Activated CD8-positive, alpha-beta T cell treated with anti-CD3 and anti-CD28 coated beads for 36 hours (primary cell): ENCODE measurements at regions not wholly inside any gene's neighbourhood (a gene's known extent, or its start where the extent isn't known, plus 50 kb on each side); places are given as distances from the start of the nearest gene placed in this dataset.

ENCODE experiments used
- ATAC-seq: fragments of 200-7000 bp; cut with Tn5 transposase; one replicate; pipeline ENCODE4 v1.10.0; 2021; ENCODE audit warnings: mild to moderate bottlenecking, moderate library complexity
- CTCF ChIA-PET: fragments of 350-600 bp; sonication (Branson Sonifier 250); formaldehyde crosslinking; loops from one replicate; lab custom pipeline; 2021; ENCODE audit warnings: antibody characterized with exemption; lab: Charles Lee
- POLR2A ChIA-PET: fragments of 350-600 bp; sonication (Branson Sonifier 250); formaldehyde crosslinking; loops from one replicate; lab custom pipeline; 2021; ENCODE audit warnings: antibody characterized with exemption; lab: Charles Lee
- DNase-seq: peaks from one replicate; pipeline ENCODE4 v3.0.0-alpha.2; 2020
- H3K27ac Mint-ChIP-seq: one replicate; pipeline ENCODE4 v1.8.0; 2021; ENCODE audit warnings: mild to moderate bottlenecking, mixed read lengths
- H3K27me3 Mint-ChIP-seq: one replicate; pipeline ENCODE4 v1.8.0; 2021; ENCODE audit warnings: mixed read lengths
- H3K36me3 Mint-ChIP-seq: one replicate; pipeline ENCODE4 v1.8.0; 2021; ENCODE audit warnings: low read depth, mixed read lengths
- H3K4me1 Mint-ChIP-seq: one replicate; pipeline ENCODE4 v1.8.0; 2021; ENCODE audit warnings: low read depth, mixed read lengths
- H3K4me3 Mint-ChIP-seq: one replicate; pipeline ENCODE4 v1.8.0; 2021; ENCODE audit warnings: mild to moderate bottlenecking, moderate library complexity, mixed read lengths
- H3K9me3 Mint-ChIP-seq: one replicate; pipeline ENCODE4 v1.8.0; 2021; ENCODE audit warnings: mixed read lengths
- CTCF ChIP-seq: fragments of 200-600 bp; IDR thresholded peaks from one replicate; pipeline ENCODE4 v1.8.0; 2022; ENCODE audit warnings: antibody characterized with exemption, mild to moderate bottlenecking
- intact Hi-C: fragments of 100-400 bp; cut with micrococcal nuclease; formaldehyde crosslinking; loops from one replicate; pipeline ENCODE4 v1.10.0; 2022

DNA sequence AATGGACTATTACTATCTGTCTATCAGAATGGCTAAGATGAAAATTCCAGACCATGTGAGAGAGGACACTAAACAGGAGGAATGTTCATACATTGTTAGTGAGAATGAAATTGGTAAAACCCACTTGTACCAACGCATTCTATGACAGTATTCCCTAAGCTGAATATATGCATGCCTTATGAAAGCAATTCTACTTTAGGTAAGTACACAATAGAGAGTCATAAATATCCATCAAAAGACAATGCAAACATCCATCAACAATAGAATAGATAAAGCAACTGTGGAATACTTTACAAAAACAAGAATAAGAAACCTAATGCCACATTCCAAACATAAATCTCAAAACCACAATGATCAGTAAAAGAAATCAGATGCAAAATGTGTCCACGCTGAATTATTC lies 529.3 kb downstream of the ANKRD50 start:
- TF ChIP-seq CTCF = no peak
- Mint-ChIP-seq H3K4me1 (no peaks in the 10 kb centered on the region), H3K9me3 (peaks cover 2% of the 10 kb centered on the region), H3K4me3 (no peak overlapping the region), H3K36me3 (no peaks in the 10 kb centered on the region), H3K27ac (no peak overlapping the region), H3K27me3 (peaks cover 1% of the 10 kb centered on the region)
- no peak for ATAC-seq
- intact Hi-C loops = no loop called here
- no peak for DNase-seq
- ChIA-PET CTCF (no interaction called here), POLR2A (no interaction called here)

DNA sequence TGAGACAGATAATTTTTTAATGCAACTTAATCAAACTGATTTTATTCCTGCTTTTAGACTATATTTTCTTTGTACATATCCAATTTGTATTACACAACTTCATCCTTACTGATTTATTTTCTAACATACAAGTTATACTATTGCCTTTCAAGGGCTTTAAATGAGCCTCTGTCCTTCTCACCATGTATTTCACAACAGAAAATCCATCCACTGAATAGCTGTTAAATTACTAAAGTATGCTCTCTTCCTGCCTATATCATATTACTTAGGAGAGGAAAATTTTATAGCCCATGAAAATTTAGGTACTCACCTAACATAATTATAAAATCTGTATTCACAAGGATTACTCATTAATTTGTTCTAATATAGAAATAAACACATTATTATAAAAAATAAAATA lies 528.6 kb downstream of the ANKRD50 start:
- no peak for ATAC-seq
- intact Hi-C loops = no loop called here
- H3K4me1 Mint-ChIP-seq = no peaks in the 10 kb centered on the region
- peaks cover 2% of the 10 kb centered on the region for H3K9me3 Mint-ChIP-seq
- H3K27me3 Mint-ChIP-seq = peaks cover 1% of the 10 kb centered on the region
- no peak overlapping the region for H3K27ac Mint-ChIP-seq
- no peak overlapping the region for H3K4me3 Mint-ChIP-seq
- no peak for TF ChIP-seq CTCF
- no peak for DNase-seq
- ChIA-PET CTCF (no interaction called here), POLR2A (no interaction called here)
- no peaks in the 10 kb centered on the region for H3K36me3 Mint-ChIP-seq

- Mint-ChIP-seq H3K27ac (no peak overlapping the region), H3K4me1 (no peaks in the 10 kb centered on the region), H3K36me3 (no peaks in the 10 kb centered on the region), H3K9me3 (peaks cover 2% of the 10 kb centered on the region), H3K4me3 (no peak overlapping the region), H3K27me3 (peaks cover 1% of the 10 kb centered on the region)
- no peak for TF ChIP-seq CTCF
- intact Hi-C loops = no loop called here
- DNase-seq (no peak), ATAC-seq (no peak)
- POLR2A ChIA-PET = no interaction called here
- CTCF ChIA-PET = no interaction called here
Observed at GRCh38 chr4:124184792-124185191, 527.7 kb downstream of the ANKRD50 start.

- no peak for TF ChIP-seq CTCF
- DNase-seq (no peak), ATAC-seq (no peak)
- ChIA-PET POLR2A (no interaction called here), CTCF (interaction anchor here (1.0 kb wide), 1 partner anchor 9 kb away, joined by 3 read pairs; no protein-coding TSS in a partner anchor)
- H3K9me3 Mint-ChIP-seq = peaks cover 6% of the 10 kb centered on the region
- H3K4me3 Mint-ChIP-seq = no peak overlapping the region
- H3K27me3 Mint-ChIP-seq = no peaks in the 10 kb centered on the region
- H3K4me1 Mint-ChIP-seq = no peaks in the 10 kb centered on the region
- H3K27ac Mint-ChIP-seq = no peak overlapping the region
- intact Hi-C loops = no loop called here
- H3K36me3 Mint-ChIP-seq = no peaks in the 10 kb centered on the region
Observed at GRCh38 chr4:124188595-124188994, 523.9 kb downstream of the ANKRD50 start.

DNA sequence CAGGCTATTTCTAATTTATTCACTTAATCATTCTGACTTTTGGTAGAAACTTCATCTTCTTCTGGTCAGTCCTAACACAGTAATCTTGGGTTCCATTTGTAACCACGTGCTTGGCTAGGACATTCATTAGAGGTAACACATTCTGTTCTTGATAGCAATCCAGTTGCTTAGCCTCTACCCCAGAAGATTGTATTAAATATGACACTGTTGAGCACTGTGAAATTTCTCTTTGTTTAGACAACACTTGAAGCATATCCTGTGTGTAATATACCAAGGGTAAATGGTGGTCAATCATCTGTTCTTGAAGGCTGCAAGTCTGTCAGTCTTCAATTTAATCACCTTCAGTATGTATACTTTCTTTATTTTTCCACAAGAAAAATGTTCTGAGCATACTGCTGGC lies 523.0 kb downstream of the ANKRD50 start:
- no peak for DNase-seq
- H3K36me3 Mint-ChIP-seq = no peaks in the 10 kb centered on the region
- peaks cover 6% of the 10 kb centered on the region for H3K9me3 Mint-ChIP-seq
- H3K27ac Mint-ChIP-seq = no peak overlapping the region
- ChIA-PET CTCF (no interaction called here), POLR2A (no interaction called here)
- no peak for TF ChIP-seq CTCF
- H3K27me3 Mint-ChIP-seq = no peaks in the 10 kb centered on the region
- no peaks in the 10 kb centered on the region for H3K4me1 Mint-ChIP-seq
- ATAC-seq = no peak
- intact Hi-C loops = no loop called here
- H3K4me3 Mint-ChIP-seq = no peak overlapping the region
